HCT116 (cell line): ENCODE measurements at regions not wholly inside any gene's neighbourhood (a gene's known extent, or its start where the extent isn't known, plus 50 kb on each side); places are given as distances from the start of the nearest gene placed in this dataset.

ENCODE experiments used
- ATAC-seq: fragments of 200-7000 bp; cut with Tn5 transposase; 2 replicates; pipeline ENCODE4 v1.9.1; 2020; ENCODE audit warnings: mild to moderate bottlenecking, moderate library complexity
- BruUV-seq: library from RNA; stranded (reverse); fragments of 400-500 nt; replicated peaks from 2 replicates; lab custom pipeline; 2021; lab: Mats Ljungman, UMichigan
- CTCF ChIA-PET: fragments of 300-600 bp; sonication (Branson Sonifier 250); formaldehyde crosslinking; loops from one replicate; lab custom pipeline; 2021; ENCODE audit warnings: antibody characterized with exemption; lab: Charles Lee
- POLR2A ChIA-PET: fragments of 300-600, 350-600 bp; sonication (Branson Sonifier 250); formaldehyde crosslinking; loops from one replicate; lab custom pipeline; 2021; ENCODE audit warnings: antibody characterized with exemption; lab: Charles Lee
- RAD21 ChIA-PET, 2 experiments: fragments of 300-600 bp; sonication (Branson Sonifier 250); formaldehyde crosslinking; loops; one replicate each; lab custom pipeline; 2023; ENCODE audit warnings: low total read pairs in 2 of 2; ENCODE audit not compliant: uncharacterized antibody in 2 of 2, unreplicated experiment in 2 of 2, low non-redundant PET in 1 of 2; lab: Charles Lee
- DNase-seq: peaks from one replicate; pipeline ENCODE4 v3.0.0-alpha.2; 2010; ENCODE audit warnings: low read depth, low spot score
- H2AFZ ChIP-seq: fragments of 200-600 bp; shearing (Covaris generic), sonication (generic); 2 replicates; pipeline ENCODE4 v1.6.1; 2017; ENCODE audit warnings: low read depth, mixed run types, mixed read lengths, antibody characterized with exemption, low read length; ENCODE audit not compliant: poor library complexity, severe bottlenecking
- H3K27ac ChIP-seq: 2 replicates; pipeline ENCODE4 v1.5.1; 2012; ENCODE audit warnings: low read depth, low read length
- H3K27me3 ChIP-seq: fragments of 200-600 bp; sonication (generic); 2 replicates; pipeline ENCODE4 v1.6.1; 2016; ENCODE audit warnings: mixed run types, low read length, mixed read lengths; ENCODE audit not compliant: insufficient read depth
- H3K36me3 ChIP-seq, 2 experiments: fragments of 200-500 bp in 1 of 2; fragments of 200-600 bp in 1 of 2; sonication (Bioruptor generic) in 1 of 2; sonication (generic) in 1 of 2; 2 replicates each; pipeline versions ENCODE4 v1.5.1 to v1.6.1; 2014 to 2016; ENCODE audit warnings: low read length in 2 of 2, inconsistent platforms in 1 of 2, mixed read lengths in 1 of 2, mixed run types in 1 of 2; ENCODE audit not compliant: insufficient read depth in 2 of 2, control insufficient read depth in 1 of 2
- H3K4me1 ChIP-seq, 2 experiments: fragments of 200-600 bp in 1 of 2; sonication (generic) in 1 of 2; 2 replicates each; pipeline versions ENCODE4 v1.5.1 to v1.6.1; 2012 to 2017; ENCODE audit warnings: low read length in 2 of 2, inconsistent platforms in 1 of 2, mild to moderate bottlenecking in 1 of 2, mixed read lengths in 1 of 2, mixed run types in 1 of 2, moderate library complexity in 1 of 2; ENCODE audit not compliant: insufficient read depth in 2 of 2, control insufficient read depth in 1 of 2
- H3K4me2 ChIP-seq: fragments of 200-600 bp; sonication (generic); 2 replicates; pipeline ENCODE4 v1.6.1; 2017; ENCODE audit warnings: mixed run types, low read length, mixed read lengths
- H3K4me3 ChIP-seq, 2 experiments: fragments of 200-600 bp in 1 of 2; sonication (generic) in 1 of 2; replicated peaks in 1 of 2; 2 replicates each; pipeline ENCODE4 v1.5.1; 2011 to 2016; ENCODE audit warnings: low read length in 2 of 2, control low read depth in 1 of 2, low read depth in 1 of 2, mild to moderate bottlenecking in 1 of 2, mixed read lengths in 1 of 2, mixed run types in 1 of 2
- H3K79me2 ChIP-seq: fragments of 200-600 bp; sonication (generic); 2 replicates; pipeline ENCODE4 v1.6.1; 2017; ENCODE audit warnings: mild to moderate bottlenecking, mixed run types, low read length, moderate library complexity, mixed read lengths; ENCODE audit not compliant: insufficient read depth
- H3K9ac ChIP-seq: fragments of 200-600 bp; sonication (generic); 2 replicates; pipeline ENCODE4 v1.6.1; 2016; ENCODE audit warnings: low read length, mixed read lengths
- H3K9me2 ChIP-seq: fragments of 200-600 bp; sonication (generic), shearing (Covaris generic); 2 replicates; pipeline ENCODE4 v1.6.1; 2017; ENCODE audit warnings: mixed run types, mild to moderate bottlenecking, moderate library complexity; ENCODE audit not compliant: insufficient read depth
- H3K9me3 ChIP-seq, 2 experiments: fragments of 200-500 bp in 1 of 2; fragments of 200-600 bp in 1 of 2; sonication (Bioruptor generic) in 1 of 2; sonication (generic) in 1 of 2; 2 replicates each; pipeline ENCODE4 v1.6.1; 2014 to 2017; ENCODE audit warnings: low read length in 2 of 2, mixed read lengths in 2 of 2, inconsistent platforms in 1 of 2, low read depth in 1 of 2, mild to moderate bottlenecking in 1 of 2, mixed run types in 1 of 2, moderate library complexity in 1 of 2; ENCODE audit not compliant: control insufficient read depth in 1 of 2, insufficient read depth in 1 of 2
- H4K20me1 ChIP-seq: fragments of 200-600 bp; sonication (generic), shearing (Covaris generic); 2 replicates; pipeline ENCODE4 v1.6.1; 2017; ENCODE audit warnings: mixed run types, mild to moderate bottlenecking, moderate library complexity; ENCODE audit not compliant: insufficient read depth
- CBX3 ChIP-seq: IDR thresholded peaks from 2 replicates; pipeline ENCODE4 v1.6.1; 2012; ENCODE audit warnings: low read depth
- CEBPB ChIP-seq: IDR thresholded peaks from 2 replicates; pipeline ENCODE4 v1.6.1; 2012; ENCODE audit warnings: low read depth
- CTCF ChIP-seq, 3 experiments: fragments of 200-600 bp in 1 of 3; sonication (generic) in 1 of 3; IDR thresholded peaks in 2 of 3; conservative IDR thresholded peaks in 1 of 3; 2 replicates each; pipeline ENCODE4 v1.5.1; 2012 to 2017; ENCODE audit warnings: low read depth in 2 of 3, low read length in 2 of 3, antibody characterized with exemption in 1 of 3, borderline replicate concordance in 1 of 3, control low read depth in 1 of 3, mild to moderate bottlenecking in 1 of 3, mixed read lengths in 1 of 3, mixed run types in 1 of 3, moderate library complexity in 1 of 3; ENCODE audit not compliant: insufficient read depth in 1 of 3
- JUND ChIP-seq: IDR thresholded peaks from 2 replicates; pipeline ENCODE4 v1.6.1; 2012
- MAX ChIP-seq: IDR thresholded peaks from 2 replicates; pipeline ENCODE4 v1.6.1; 2012
- POLR2A ChIP-seq: IDR thresholded peaks from 2 replicates; pipeline ENCODE4 v1.7.0; 2011; ENCODE audit warnings: borderline replicate concordance; ENCODE audit not compliant: insufficient read depth, insufficient read length; ENCODE audit errors: extremely low read depth
- RAD21 ChIP-seq: IDR thresholded peaks from 2 replicates; pipeline ENCODE4 v1.6.1; 2012; ENCODE audit warnings: low read depth, mild to moderate bottlenecking
- SIN3A ChIP-seq: IDR thresholded peaks from 2 replicates; pipeline ENCODE4 v1.6.1; 2012; ENCODE audit warnings: low read depth
- YY1 ChIP-seq: IDR thresholded peaks from 2 replicates; pipeline ENCODE4 v1.6.1; 2011; ENCODE audit warnings: low read length, low read depth, moderate library complexity, mild to moderate bottlenecking; ENCODE audit not compliant: insufficient replicate concordance; ENCODE audit errors: extremely low read depth
- ZFX ChIP-seq: fragments of 450-650 bp; IDR thresholded peaks from 2 replicates; pipeline ENCODE4 v1.6.1; 2017
- ZNF274 ChIP-seq: fragments of 200-500 bp; sonication (Bioruptor generic); IDR thresholded peaks from 2 replicates; pipeline ENCODE4 v1.6.1; 2014; ENCODE audit warnings: mild to moderate bottlenecking, low read depth, low read length, inconsistent platforms
- intact Hi-C: fragments of 100-400 bp; cut with micrococcal nuclease; formaldehyde crosslinking; loops from 2 replicates; pipeline ENCODE4 v1.10.0; 2022

DNA sequence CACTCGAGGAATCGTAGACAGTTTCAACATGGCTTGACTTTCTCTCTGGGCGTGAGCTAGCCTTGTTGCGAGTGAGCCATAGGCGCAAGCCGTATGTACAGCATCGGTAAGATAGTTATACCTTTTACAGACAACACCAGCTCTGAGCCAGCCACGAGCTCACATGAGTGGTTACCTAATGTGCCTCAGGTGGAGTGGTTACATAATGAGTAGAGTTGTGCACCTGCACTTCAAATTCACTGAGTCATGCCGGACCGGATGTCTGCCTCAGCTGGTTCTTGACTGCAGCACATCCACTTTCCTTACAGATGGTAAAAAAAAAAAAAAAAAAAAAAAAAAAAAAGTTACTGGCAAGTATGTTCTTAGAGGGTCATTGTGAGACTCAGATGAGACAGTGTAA lies 360.4 kb upstream of the NR5A2 start:
- Histone ChIP-seq H4K20me1 (no peaks in the 10 kb centered on the region), H3K4me3 (no peak overlapping the region), H2AFZ (no peak overlapping the region), H3K9ac (no peak overlapping the region), H3K9me2 (no peaks in the 10 kb centered on the region), H3K4me2 (no peak overlapping the region), H3K9me3 (no peaks in the 10 kb centered on the region), H3K79me2 (no peaks in the 10 kb centered on the region), H3K27ac (no peak overlapping the region), H3K4me1 (no peaks in the 10 kb centered on the region), H3K27me3 (no peaks in the 10 kb centered on the region), H3K36me3 (no peaks in the 10 kb centered on the region)
- ChIA-PET POLR2A (no interaction called here), RAD21 (no interaction called here), CTCF (no interaction called here)
- TF ChIP-seq POLR2A (no peak), ZFX (no peak), RAD21 (no peak), CBX3 (no peak), YY1 (no peak), JUND (no peak), MAX (no peak), CTCF (IDR thresholded peaks at IDR 0.05 in 2 of 3, conservative IDR thresholded peaks at IDR 0.05 in 1 of 3; ENCODE audit: borderline replicate concordance in 1 of 3, insufficient read depth in 1 of 3, low read depth in 2 of 3, low read length in 2 of 3) (no peak), SIN3A (no peak), CEBPB (no peak), ZNF274 (no peak)
- ATAC-seq (no peak), DNase-seq (no peak)
- no TSS peak for BruUV-seq
- intact Hi-C loops = no loop called here
